Neuronal stem cell (in vitro differentiated cells): ENCODE measurements at regions not wholly inside any gene's neighbourhood (a gene's known extent, or its start where the extent isn't known, plus 50 kb on each side); places are given as distances from the start of the nearest gene placed in this dataset.

Experiments used
- DNase-seq: peaks from one replicate; pipeline ENCODE4 v3.0.0-alpha.2; 2013; ENCODE audit warnings: low spot score
- H2AFZ ChIP-seq: one replicate; pipeline ENCODE4 v1.6.1; 2013; ENCODE audit warnings: mild to moderate bottlenecking, low read length, inconsistent platforms
- H2AK5ac ChIP-seq: 2 replicates; pipeline ENCODE4 v1.6.1; 2013; ENCODE audit warnings: low read depth, mild to moderate bottlenecking, inconsistent platforms, low read length, moderate library complexity, mixed read lengths
- H2BK120ac ChIP-seq: 2 replicates; pipeline ENCODE4 v1.6.1; 2013; ENCODE audit warnings: low read depth, mild to moderate bottlenecking, inconsistent platforms, low read length, moderate library complexity, mixed read lengths
- H2BK12ac ChIP-seq: one replicate; pipeline ENCODE4 v1.6.1; 2013; ENCODE audit warnings: low read length, inconsistent platforms
- H2BK15ac ChIP-seq: 2 replicates; pipeline ENCODE4 v1.6.1; 2013; ENCODE audit warnings: mild to moderate bottlenecking, low read length, inconsistent platforms, mixed read lengths
- H2BK5ac ChIP-seq: one replicate; pipeline ENCODE4 v1.6.1; 2013; ENCODE audit warnings: inconsistent platforms, mild to moderate bottlenecking, low read length, moderate library complexity
- H3K14ac ChIP-seq: one replicate; pipeline ENCODE4 v1.6.1; 2013; ENCODE audit warnings: low read length, inconsistent platforms
- H3K18ac ChIP-seq: 2 replicates; pipeline ENCODE4 v1.6.1; 2013; ENCODE audit warnings: low read length, inconsistent platforms
- H3K23ac ChIP-seq: 2 replicates; pipeline ENCODE4 v1.6.1; 2013; ENCODE audit warnings: low read depth, mild to moderate bottlenecking, mixed read lengths, low read length, inconsistent platforms; ENCODE audit not compliant: poor library complexity
- H3K27ac ChIP-seq: replicated peaks from 3 replicates; pipeline ENCODE4 v1.5.1; 2013; ENCODE audit warnings: low read length, inconsistent platforms
- H3K27me3 ChIP-seq, 3 experiments: 2 replicates each; pipeline ENCODE4 v1.6.1; 2013; ENCODE audit warnings: low read length in 3 of 3, mild to moderate bottlenecking in 2 of 3, inconsistent platforms in 1 of 3, low read depth in 1 of 3, mixed read lengths in 1 of 3, moderate library complexity in 1 of 3; ENCODE audit not compliant: control insufficient read depth in 3 of 3, insufficient read depth in 3 of 3
- H3K36me3 ChIP-seq, 2 donors: replicated peaks in 1 of 2; 2 replicates each; pipeline ENCODE4 v1.6.1; 2013; ENCODE audit warnings: low read length in 2 of 2; ENCODE audit not compliant: control insufficient read depth in 2 of 2, insufficient read depth in 2 of 2
- H3K4ac ChIP-seq: 2 replicates; pipeline ENCODE4 v1.6.1; 2013; ENCODE audit warnings: inconsistent platforms, mild to moderate bottlenecking, low read length, moderate library complexity
- H3K4me1 ChIP-seq, 2 donors: 1 replicate in 1 of 2; 2 replicates in 1 of 2; pipeline ENCODE4 v1.6.1; 2013; ENCODE audit warnings: low read length in 2 of 2, low read depth in 1 of 2; ENCODE audit not compliant: control insufficient read depth in 2 of 2, insufficient read depth in 1 of 2
- H3K4me2 ChIP-seq: one replicate; pipeline ENCODE4 v1.6.1; 2013; ENCODE audit warnings: mild to moderate bottlenecking, low read length, inconsistent platforms; ENCODE audit not compliant: insufficient read depth, poor library complexity, severe bottlenecking
- H3K4me3 ChIP-seq, 2 donors: 2 replicates each; pipeline ENCODE4 v1.5.1; 2013; ENCODE audit warnings: low read length in 2 of 2, mild to moderate bottlenecking in 2 of 2, inconsistent platforms in 1 of 2, moderate library complexity in 1 of 2
- H3K79me1 ChIP-seq: one replicate; pipeline ENCODE4 v1.6.1; 2013; ENCODE audit warnings: low read depth, mild to moderate bottlenecking, inconsistent platforms, low read length, moderate library complexity
- H3K9ac ChIP-seq: one replicate; pipeline ENCODE4 v1.6.1; 2013; ENCODE audit warnings: mild to moderate bottlenecking, low read depth, low read length, inconsistent platforms; ENCODE audit not compliant: poor library complexity
- H3K9me3 ChIP-seq, 2 donors: replicated peaks in 1 of 2; 2 replicates each; pipeline versions ENCODE3 to v1.6.1; 2013; ENCODE audit warnings: low read length in 2 of 2, mild to moderate bottlenecking in 2 of 2, inconsistent platforms in 1 of 2, low read depth in 1 of 2, mixed read lengths in 1 of 2, moderate library complexity in 1 of 2; ENCODE audit not compliant: control insufficient read depth in 2 of 2, insufficient read depth in 1 of 2
- H4K8ac ChIP-seq: one replicate; pipeline ENCODE4 v1.6.1; 2013; ENCODE audit warnings: low read depth, mild to moderate bottlenecking, inconsistent platforms, low read length, moderate library complexity
- H4K91ac ChIP-seq: one replicate; pipeline ENCODE4 v1.6.1; 2013; ENCODE audit warnings: low read length, low read depth, mild to moderate bottlenecking, inconsistent platforms; ENCODE audit not compliant: poor library complexity
- WGBS, 2 donors: extraction: QIAGEN DNeasy Blood & Tissue Kit; methylation state at CpG; one replicate each; pipeline ENCODE4 v1.1.7; 2013; ENCODE audit warnings: missing lambda C conversion rate in 2 of 2, mixed read lengths in 1 of 2; ENCODE audit not compliant: insufficient read length in 2 of 2, insufficient replicate concordance in 1 of 2; ENCODE audit errors: extremely low coverage in 2 of 2; 5-methylcytosine and 5-hydroxymethylcytosine counted together

DNA sequence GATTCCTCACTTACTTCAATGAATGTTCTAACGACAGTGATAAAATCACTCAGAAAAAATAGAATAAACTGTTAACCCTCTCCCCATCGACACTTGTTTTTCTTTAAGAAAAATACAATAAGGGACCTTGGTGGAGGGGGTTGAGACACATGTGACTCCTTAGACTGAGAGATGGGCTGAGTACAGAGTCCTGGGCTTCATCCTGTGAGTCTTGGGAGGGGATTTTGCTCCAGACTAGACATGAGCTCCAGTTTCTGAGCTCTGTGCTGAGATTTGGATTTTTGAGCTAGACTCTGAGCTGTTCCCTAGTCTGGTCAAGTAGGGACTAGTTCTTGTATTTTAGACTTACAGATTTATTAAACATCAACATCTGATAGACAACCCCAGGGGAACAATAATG is 241.5 kb upstream of the MVB12B start:
- Histone ChIP-seq H2BK12ac (no peak overlapping the region), H3K36me3 (no peaks in the 10 kb centered on the region), H4K8ac (no peak overlapping the region), H3K4ac (no peak overlapping the region), H3K4me2 (no peak overlapping the region), H3K4me3 (no peak overlapping the region), H3K14ac (no peak overlapping the region), H4K91ac (no peak overlapping the region), H2BK5ac (no peak overlapping the region), H3K23ac (no peak overlapping the region), H3K4me1 (no peaks in the 10 kb centered on the region), H3K18ac (no peak overlapping the region), H3K9me3 (peaks cover 0 to 2% of the 10 kb centered on the region in 2 donors), H3K9ac (no peak overlapping the region), H3K27me3 (peaks cover 0 to 9% (median 0%) of the 10 kb centered on the region in 3 experiments), H2BK15ac (no peak overlapping the region), H2BK120ac (no peak overlapping the region), H3K79me1 (no peaks in the 10 kb centered on the region), H2AK5ac (no peak overlapping the region), H3K27ac (no peak overlapping the region), H2AFZ (no peak overlapping the region)
- no CpG with 5 or more reads among the region's 2 CpGs for WGBS, 2 donors
- DNase-seq, result no peak

DNA sequence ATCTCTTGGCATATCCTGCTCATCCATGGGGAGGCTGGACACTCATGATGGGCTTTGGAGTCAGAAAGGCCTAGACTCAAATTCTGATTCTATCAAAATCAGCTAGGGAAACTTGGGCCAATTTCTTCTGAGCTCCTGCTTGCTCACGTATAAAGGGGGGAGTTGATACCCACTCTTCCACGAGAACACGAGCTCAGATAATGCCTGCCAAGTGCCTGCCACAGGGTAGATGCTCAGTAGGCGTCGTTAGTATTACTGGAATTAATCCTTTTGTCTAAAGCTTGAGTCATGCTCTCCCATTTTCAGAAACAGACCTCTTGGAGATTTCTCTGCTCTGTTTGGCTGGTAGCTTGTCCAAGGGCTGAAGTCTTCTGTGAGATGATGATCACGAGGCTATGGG is 238.3 kb upstream of the MVB12B start:
- no peak overlapping the region for H2AK5ac ChIP-seq
- no peak overlapping the region for H3K27ac ChIP-seq
- DNase-seq, result no peak
- H2BK120ac ChIP-seq, result no peak overlapping the region
- H3K79me1 ChIP-seq, result no peaks in the 10 kb centered on the region
- no peak overlapping the region for H3K14ac ChIP-seq
- H3K18ac ChIP-seq, result no peak overlapping the region
- no peak overlapping the region for H2BK15ac ChIP-seq
- no peaks in the 10 kb centered on the region for H3K9me3 ChIP-seq
- no peak overlapping the region for H2BK12ac ChIP-seq
- no peaks in the 10 kb centered on the region for H3K4me1 ChIP-seq
- no peaks in the 10 kb centered on the region for H3K27me3 ChIP-seq
- no peak overlapping the region for H4K8ac ChIP-seq
- H3K4me3 ChIP-seq, result no peak overlapping the region
- no peak overlapping the region for H2AFZ ChIP-seq
- no peak overlapping the region for H3K9ac ChIP-seq
- no peak overlapping the region for H4K91ac ChIP-seq
- no peaks in the 10 kb centered on the region for H3K36me3 ChIP-seq
- H3K4ac ChIP-seq, result no peak overlapping the region
- H2BK5ac ChIP-seq, result no peak overlapping the region
- no peak overlapping the region for H3K4me2 ChIP-seq
- H3K23ac ChIP-seq, result no peak overlapping the region
- no CpG with 5 or more reads among the region's 6 CpGs for WGBS, 2 donors

DNA sequence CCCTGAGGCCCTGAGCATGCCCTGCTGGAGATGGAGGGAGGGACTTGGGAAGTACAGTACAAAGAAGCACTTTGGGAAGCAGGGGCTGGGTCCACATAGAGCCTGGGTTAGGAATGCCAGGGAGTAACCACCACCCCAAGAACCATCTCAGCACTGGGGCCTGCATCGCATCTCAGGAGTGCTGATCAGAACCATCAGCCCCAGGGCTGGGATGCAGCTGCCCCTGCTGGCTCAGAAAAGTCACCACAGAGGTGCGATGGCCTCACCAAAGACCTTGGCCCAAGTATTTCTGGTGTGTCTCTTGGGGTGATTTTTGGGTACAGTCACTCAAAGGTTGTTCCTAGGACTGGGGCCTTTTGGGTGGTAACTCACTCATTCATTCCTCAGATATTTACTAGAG is 236.8 kb upstream of the MVB12B start:
- no peak for DNase-seq
- Histone ChIP-seq H2AFZ (no peak overlapping the region), H3K4ac (no peak overlapping the region), H4K91ac (no peak overlapping the region), H2BK5ac (no peak overlapping the region), H3K18ac (no peak overlapping the region), H3K9ac (peak overlapping the region; percentile 33), H3K4me3 (no peak overlapping the region), H3K36me3 (no peaks in the 10 kb centered on the region), H3K4me1 (no peaks in the 10 kb centered on the region), H2BK15ac (no peak overlapping the region), H4K8ac (no peak overlapping the region), H3K14ac (no peak overlapping the region), H3K4me2 (no peak overlapping the region), H3K79me1 (no peaks in the 10 kb centered on the region), H2BK12ac (no peak overlapping the region), H3K27ac (no peak overlapping the region), H2AK5ac (no peak overlapping the region), H3K9me3 (no peaks in the 10 kb centered on the region), H3K23ac (no peak overlapping the region), H2BK120ac (no peak overlapping the region), H3K27me3 (no peaks in the 10 kb centered on the region)
- WGBS, 2 donors, result no CpG with 5 or more reads among the region's 2 CpGs

DNA sequence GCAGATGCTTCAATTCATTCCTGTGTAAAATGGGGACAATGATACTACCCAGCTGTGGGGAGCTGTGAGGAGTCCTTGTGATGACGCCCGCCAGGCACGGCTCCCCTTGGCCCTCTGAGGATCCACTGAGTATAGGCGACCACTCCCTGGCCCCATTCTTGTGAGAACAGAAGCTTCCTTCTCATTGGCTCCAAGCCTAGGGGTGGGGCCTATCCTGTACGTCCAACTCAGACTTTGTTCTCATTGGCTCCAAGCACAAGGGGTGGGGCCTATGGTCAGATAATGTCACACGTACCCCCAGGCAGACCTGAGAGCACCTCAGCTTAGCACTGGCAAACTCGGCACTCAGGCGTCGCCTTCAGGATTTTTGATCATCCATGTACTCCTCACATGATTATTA is 232.9 kb upstream of the MVB12B start:
- Histone ChIP-seq H3K27me3 (no peaks in the 10 kb centered on the region), H2AFZ (no peak overlapping the region), H4K91ac (no peak overlapping the region), H3K4me2 (no peak overlapping the region), H3K9ac (no peak overlapping the region), H2BK15ac (no peak overlapping the region), H3K4me1 (peaks cover 0 to 13% of the 10 kb centered on the region in 2 donors), H3K4me3 (no peak overlapping the region), H3K9me3 (no peaks in the 10 kb centered on the region), H3K4ac (no peak overlapping the region), H3K36me3 (no peaks in the 10 kb centered on the region), H2BK12ac (no peak overlapping the region), H2BK5ac (no peak overlapping the region), H2BK120ac (no peak overlapping the region), H3K27ac (no peak overlapping the region), H4K8ac (no peak overlapping the region), H3K14ac (no peak overlapping the region), H3K79me1 (no peaks in the 10 kb centered on the region), H3K18ac (no peak overlapping the region), H3K23ac (no peak overlapping the region), H2AK5ac (no peak overlapping the region)
- WGBS, 2 donors, result no CpG with 5 or more reads among the region's 9 CpGs
- no peak for DNase-seq
